GM06990 (cell line): ENCODE measurements at regions not wholly inside any gene's neighbourhood (a gene's known extent, or its start where the extent isn't known, plus 50 kb on each side); places are given as distances from the start of the nearest gene placed in this dataset.

Source experiments
- DNase-seq: peaks from one replicate; pipeline ENCODE4 v3.0.0-alpha.2; 2011; ENCODE audit not compliant: insufficient read length; ENCODE audit errors: extremely low read depth
- H3K27me3 ChIP-seq: replicated peaks from 2 replicates; pipeline ENCODE4 v1.6.0; 2011; ENCODE audit warnings: low read length; ENCODE audit not compliant: control insufficient read depth, insufficient read depth
- H3K36me3 ChIP-seq: 2 replicates; pipeline ENCODE4 v1.5.1; 2011; ENCODE audit warnings: low read length; ENCODE audit not compliant: control insufficient read depth, insufficient read depth
- H3K4me3 ChIP-seq: replicated peaks from 2 replicates; pipeline ENCODE4 v1.5.1; 2011; ENCODE audit warnings: low read depth, mild to moderate bottlenecking, control low read depth, low read length
- TF ChIP-seq, protein P1 (sequence below): IDR thresholded peaks from 2 replicates; pipeline ENCODE4 v1.5.1; 2011; ENCODE audit warnings: low read length, control low read depth, mild to moderate bottlenecking, inconsistent platforms; ENCODE audit not compliant: insufficient read depth, poor library complexity, severe bottlenecking

DNA sequence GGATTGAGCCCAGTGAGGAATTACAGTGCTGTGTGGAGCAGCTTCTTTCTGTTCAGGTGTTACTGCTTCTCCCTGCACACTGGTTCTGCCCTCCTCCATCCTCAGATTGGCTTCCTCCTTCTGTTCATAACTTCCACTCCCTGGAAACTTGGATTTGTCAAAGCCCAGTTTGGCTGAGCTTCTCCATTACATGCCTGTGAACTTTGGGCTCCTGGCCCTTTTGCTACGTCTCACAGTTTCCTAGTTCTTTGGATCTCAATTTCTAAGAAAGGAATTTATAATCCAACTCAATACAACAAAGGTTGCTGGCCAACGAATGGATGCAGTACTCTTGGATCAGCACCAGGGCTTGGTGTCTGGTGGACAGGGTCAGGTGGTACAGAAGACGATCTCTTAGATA is 318.1 kb downstream of the RPS24 start:
- Histone ChIP-seq H3K36me3 (no peaks in the 10 kb centered on the region), H3K4me3 (no peak overlapping the region), H3K27me3 (peaks cover 2% of the 10 kb centered on the region; the same call in 1 of the 2 replicates)
- TF ChIP-seq, protein P1, sequence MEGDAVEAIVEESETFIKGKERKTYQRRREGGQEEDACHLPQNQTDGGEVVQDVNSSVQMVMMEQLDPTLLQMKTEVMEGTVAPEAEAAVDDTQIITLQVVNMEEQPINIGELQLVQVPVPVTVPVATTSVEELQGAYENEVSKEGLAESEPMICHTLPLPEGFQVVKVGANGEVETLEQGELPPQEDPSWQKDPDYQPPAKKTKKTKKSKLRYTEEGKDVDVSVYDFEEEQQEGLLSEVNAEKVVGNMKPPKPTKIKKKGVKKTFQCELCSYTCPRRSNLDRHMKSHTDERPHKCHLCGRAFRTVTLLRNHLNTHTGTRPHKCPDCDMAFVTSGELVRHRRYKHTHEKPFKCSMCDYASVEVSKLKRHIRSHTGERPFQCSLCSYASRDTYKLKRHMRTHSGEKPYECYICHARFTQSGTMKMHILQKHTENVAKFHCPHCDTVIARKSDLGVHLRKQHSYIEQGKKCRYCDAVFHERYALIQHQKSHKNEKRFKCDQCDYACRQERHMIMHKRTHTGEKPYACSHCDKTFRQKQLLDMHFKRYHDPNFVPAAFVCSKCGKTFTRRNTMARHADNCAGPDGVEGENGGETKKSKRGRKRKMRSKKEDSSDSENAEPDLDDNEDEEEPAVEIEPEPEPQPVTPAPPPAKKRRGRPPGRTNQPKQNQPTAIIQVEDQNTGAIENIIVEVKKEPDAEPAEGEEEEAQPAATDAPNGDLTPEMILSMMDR: no peak
- DNase-seq: no peak

DNA sequence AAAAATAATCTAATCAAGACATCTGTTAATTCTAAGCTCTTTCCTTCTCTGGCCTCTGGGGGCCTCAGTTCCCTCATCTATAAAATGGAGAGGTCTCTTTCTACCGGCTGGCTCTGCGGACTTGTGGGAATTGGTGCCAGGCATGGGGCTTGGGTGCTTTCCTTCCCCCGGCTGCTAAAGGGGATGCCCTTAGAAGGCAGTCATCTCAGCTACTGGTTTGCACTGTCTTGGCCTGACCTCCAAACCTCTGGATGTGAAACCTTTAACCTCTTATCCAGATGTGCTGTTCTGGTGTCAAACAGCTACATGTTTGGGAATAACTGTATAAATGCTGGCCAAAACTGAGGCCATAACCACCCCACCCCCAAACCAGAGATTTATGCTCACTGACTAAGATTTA is 320.0 kb downstream of the RPS24 start:
- TF ChIP-seq, protein P1: no peak
- H3K4me3 ChIP-seq: no peak overlapping the region
- no peak for DNase-seq
- H3K36me3 ChIP-seq: no peaks in the 10 kb centered on the region
- peaks cover 2% of the 10 kb centered on the region; the same call in 1 of the 2 replicates for H3K27me3 ChIP-seq

GRCh38 chr10:78354101-78354500 is 320.4 kb downstream of the RPS24 start:
- no peaks in the 10 kb centered on the region for H3K36me3 ChIP-seq
- no peak for DNase-seq
- peaks cover 2% of the 10 kb centered on the region; the same call in 1 of the 2 replicates for H3K27me3 ChIP-seq
- TF ChIP-seq, protein P1: no peak
- no peak overlapping the region for H3K4me3 ChIP-seq

GRCh38 chr10:78356291-78356900 is 322.7 kb downstream of the RPS24 start:
- peaks cover 4% of the 10 kb centered on the region for H3K27me3 ChIP-seq
- H3K36me3 ChIP-seq: no peaks in the 10 kb centered on the region
- TF ChIP-seq, protein P1: no peak
- H3K4me3 ChIP-seq: no peak overlapping the region
- DNase-seq: no peak

DNA sequence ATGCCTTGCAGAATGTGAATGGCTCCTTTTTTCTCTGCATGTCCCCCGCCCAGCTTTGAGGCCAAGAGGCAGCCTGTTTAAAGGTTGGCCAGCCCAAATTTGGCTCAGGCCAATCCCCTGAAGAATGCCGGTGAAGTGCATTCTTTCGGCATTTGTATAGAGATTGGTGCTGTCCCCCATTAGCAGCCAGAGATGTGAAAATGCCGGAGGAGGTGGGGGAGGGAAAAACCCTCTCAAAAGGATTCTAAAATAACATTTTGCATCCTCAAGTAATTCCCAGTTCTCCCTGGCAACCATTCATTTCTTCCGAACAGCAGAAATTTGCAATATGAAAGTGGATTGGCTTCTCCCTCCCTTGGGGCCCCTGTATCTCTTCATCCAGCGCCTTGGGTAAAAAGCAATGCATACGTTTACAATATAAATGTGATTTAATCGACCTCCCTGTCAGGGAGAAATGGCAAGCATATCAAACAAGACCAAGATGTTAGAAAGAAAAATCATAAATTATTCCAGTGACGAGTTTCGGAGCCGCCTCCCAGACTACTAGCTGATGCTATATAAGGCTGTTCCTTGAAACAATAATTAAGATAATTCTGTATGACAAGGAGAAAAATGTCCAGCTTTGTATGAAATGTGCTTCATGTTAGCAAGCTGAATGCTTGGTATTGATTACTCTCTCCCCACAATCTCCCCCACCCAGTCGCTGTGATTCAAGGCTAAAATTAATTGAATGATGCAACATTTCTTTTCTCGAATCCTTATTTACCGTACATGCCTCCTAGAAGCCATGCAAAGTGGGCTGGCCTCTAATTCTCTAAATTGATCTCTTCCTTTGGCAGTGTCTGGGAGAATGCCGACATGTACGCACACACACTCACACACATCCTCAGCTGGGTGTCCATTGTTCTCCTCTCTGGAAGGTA is 323.7 kb downstream of the RPS24 start:
- no peak overlapping the region for H3K4me3 ChIP-seq
- peaks cover 4% of the 10 kb centered on the region for H3K27me3 ChIP-seq
- no peak for DNase-seq
- H3K36me3 ChIP-seq: no peaks in the 10 kb centered on the region
- TF ChIP-seq, protein P1: no peak
